Activated naive CD4-positive, alpha-beta T cell treated with anti-CD3 and anti-CD28 coated beads, Interleukin-2, amount 50 U/mL, for 72 hours (primary cell): ENCODE measurements at regions not wholly inside any gene's neighbourhood (a gene's known extent, or its start where the extent isn't known, plus 50 kb on each side); places are given as distances from the start of the nearest gene placed in this dataset.

Experiments used
- ATAC-seq, 2 donors: fragments of 150-1000 bp; cut with Tn5 transposase; 2 replicates each; pipeline ENCODE4 v1.10.0; 2021; ENCODE audit warnings: mild to moderate bottlenecking in 2 of 2, moderate library complexity in 2 of 2
- DNase-seq, 2 donors: peaks; one replicate each; pipeline ENCODE4 v3.0.0; 2021 to 2022; ENCODE audit warnings: low spot score in 2 of 2
- H3K27ac Mint-ChIP-seq, 2 donors: one replicate each; pipeline ENCODE4 v1.8.0; 2022; ENCODE audit warnings: mild to moderate bottlenecking in 2 of 2, mixed read lengths in 2 of 2
- H3K36me3 Mint-ChIP-seq, 2 donors: one replicate each; pipeline ENCODE4 v1.8.0; 2022; ENCODE audit warnings: mixed read lengths in 2 of 2
- H3K9me3 Mint-ChIP-seq, 2 donors: one replicate each; pipeline ENCODE4 v1.8.0; 2022; ENCODE audit warnings: mixed read lengths in 2 of 2

- peak; percentile 88 to 89 for DNase-seq
- ATAC-seq, result peak; percentile 62 to 68
- Mint-ChIP-seq H3K9me3 (no peaks in the 10 kb centered on the region), H3K27ac (peak overlapping the region; percentile 93 to 99), H3K36me3 (peaks cover 5 to 18% of the 10 kb centered on the region in 2 donors)
Measured at GRCh38 chr12:107320033-107320928, 226.9 kb upstream of the CRY1 start.

GRCh38 chr12:107320929-107321631 lies 227.7 kb upstream of the CRY1 start:
- H3K27ac Mint-ChIP-seq, result peak overlapping the region; percentile 93 to 99
- H3K36me3 Mint-ChIP-seq, result peaks cover 5 to 18% of the 10 kb centered on the region in 2 donors
- ATAC-seq (peak; percentile 41 to 42), DNase-seq (peak; percentile 71 to 82)
- H3K9me3 Mint-ChIP-seq, result no peaks in the 10 kb centered on the region

- DNase-seq (peak; percentile 46 to 70), ATAC-seq (peak in 1 of 2 donors; percentile 34)
- peaks cover 5 to 18% of the 10 kb centered on the region in 2 donors for H3K36me3 Mint-ChIP-seq
- no peaks in the 10 kb centered on the region for H3K9me3 Mint-ChIP-seq
- H3K27ac Mint-ChIP-seq, result peak overlapping the region; percentile 93 to 99
Measured at GRCh38 chr12:107322063-107322462, 228.7 kb upstream of the CRY1 start.

GRCh38 chr12:107325075-107325608 lies 231.8 kb upstream of the CRY1 start:
- Mint-ChIP-seq H3K27ac (no peak overlapping the region), H3K9me3 (peaks cover 0 to 4% of the 10 kb centered on the region in 2 donors), H3K36me3 (peaks cover 1 to 24% of the 10 kb centered on the region in 2 donors)
- DNase-seq, result no peak
- ATAC-seq, result no peak

- Mint-ChIP-seq H3K36me3 (peaks cover 0 to 13% of the 10 kb centered on the region in 2 donors), H3K9me3 (peaks cover 0 to 4% of the 10 kb centered on the region in 2 donors), H3K27ac (no peak overlapping the region)
- DNase-seq (no peak), ATAC-seq (no peak)
Measured at GRCh38 chr12:107326237-107326636, 232.9 kb upstream of the CRY1 start.

- Mint-ChIP-seq H3K9me3 (peaks cover 0 to 9% of the 10 kb centered on the region in 2 donors), H3K36me3 (peaks cover 0 to 19% of the 10 kb centered on the region in 2 donors), H3K27ac (no peak overlapping the region)
- no peak for DNase-seq
- no peak for ATAC-seq
Measured at GRCh38 chr12:107327651-107328182, 234.4 kb upstream of the CRY1 start.

GRCh38 chr12:107328442-107329133 lies 235.2 kb upstream of the CRY1 start:
- Mint-ChIP-seq H3K27ac (peak overlapping the region; percentile 25 to 72), H3K9me3 (peaks cover under 1 to 9% of the 10 kb centered on the region in 2 donors), H3K36me3 (peaks cover under 1 to 17% of the 10 kb centered on the region in 2 donors)
- peak; percentile 21 to 65 for ATAC-seq
- peak in 1 of 2 donors; percentile 71 for DNase-seq

GRCh38 chr12:107329569-107330324 lies 236.4 kb upstream of the CRY1 start:
- H3K27ac Mint-ChIP-seq, result peak overlapping the region; percentile 58 to 72
- H3K36me3 Mint-ChIP-seq, result peaks cover 6 to 25% of the 10 kb centered on the region in 2 donors
- peak; percentile 69 to 87 for ATAC-seq
- DNase-seq, result no peak
- peaks cover 10 to 16% of the 10 kb centered on the region in 2 donors for H3K9me3 Mint-ChIP-seq

- peak overlapping the region; percentile 31 to 58 for H3K27ac Mint-ChIP-seq
- DNase-seq, result no peak
- peak; percentile 45 to 60 for ATAC-seq
- peaks cover 12 to 16% of the 10 kb centered on the region in 2 donors for H3K9me3 Mint-ChIP-seq
- H3K36me3 Mint-ChIP-seq, result peaks cover 6 to 33% of the 10 kb centered on the region in 2 donors
Measured at GRCh38 chr12:107330831-107331431, 237.6 kb upstream of the CRY1 start.

GRCh38 chr12:107331471-107331870 lies 238.1 kb upstream of the CRY1 start:
- peak overlapping the region in 1 of 2 donors; percentile 58 for H3K27ac Mint-ChIP-seq
- peaks cover 6 to 33% of the 10 kb centered on the region in 2 donors for H3K36me3 Mint-ChIP-seq
- no peak for DNase-seq

GRCh38 chr12:107331912-107332311 lies 238.6 kb upstream of the CRY1 start:
- ATAC-seq (no peak), DNase-seq (no peak)
- H3K9me3 Mint-ChIP-seq, result peaks cover 12 to 16% of the 10 kb centered on the region in 2 donors
- peaks cover 6 to 33% of the 10 kb centered on the region in 2 donors for H3K36me3 Mint-ChIP-seq
- no peak overlapping the region for H3K27ac Mint-ChIP-seq

More at GRCh38 chr12:107331471-107331870, 238.1 kb upstream of the CRY1 start:
- no peak for ATAC-seq
- peaks cover 12 to 16% of the 10 kb centered on the region in 2 donors for H3K9me3 Mint-ChIP-seq

GRCh38 chr12:107332743-107333142 lies 239.4 kb upstream of the CRY1 start:
- peaks cover 12 to 16% of the 10 kb centered on the region in 2 donors for H3K9me3 Mint-ChIP-seq
- no peak for DNase-seq
- peak overlapping the region in 1 of 2 donors; percentile 50 for H3K27ac Mint-ChIP-seq
- H3K36me3 Mint-ChIP-seq, result peaks cover 6 to 41% of the 10 kb centered on the region in 2 donors
- ATAC-seq, result no peak

GRCh38 chr12:107335802-107336570 lies 242.6 kb upstream of the CRY1 start:
- no peak overlapping the region for H3K27ac Mint-ChIP-seq
- peaks cover 6 to 43% of the 10 kb centered on the region in 2 donors for H3K36me3 Mint-ChIP-seq
- no peak for ATAC-seq
- DNase-seq, result no peak
- peaks cover 12% of the 10 kb centered on the region in 2 donors for H3K9me3 Mint-ChIP-seq

GRCh38 chr12:107336695-107337094 lies 243.3 kb upstream of the CRY1 start:
- DNase-seq, result no peak
- no peak for ATAC-seq
- no peak overlapping the region for H3K27ac Mint-ChIP-seq
- H3K9me3 Mint-ChIP-seq, result peaks cover 12% of the 10 kb centered on the region in 2 donors
- H3K36me3 Mint-ChIP-seq, result peaks cover 8 to 50% of the 10 kb centered on the region in 2 donors
